IMR-90 (cell line): ENCODE measurements at regions not wholly inside any gene's neighbourhood (a gene's known extent, or its start where the extent isn't known, plus 50 kb on each side); places are given as distances from the start of the nearest gene placed in this dataset.

Source experiments
- ATAC-seq: fragments of 200-7000 bp; cut with Tn5 transposase; 2 replicates; pipeline ENCODE4 v1.9.1; 2020; ENCODE audit warnings: low read depth, mild to moderate bottlenecking, moderate library complexity
- BruUV-seq: library from RNA; stranded (reverse); fragments of 400-500 nt; replicated peaks from 2 replicates; lab custom pipeline; 2021; lab: Mats Ljungman, UMichigan
- CTCF ChIA-PET: fragments of 300-600 bp; formaldehyde crosslinking; extraction: SDS; loops from one replicate; lab custom pipeline; 2021; ENCODE audit warnings: antibody characterized with exemption; lab: Yijun Ruan, JAX
- POLR2A ChIA-PET: fragments of 300-600 bp; sonication (Branson Sonifier 250); formaldehyde crosslinking; loops from one replicate; lab custom pipeline; 2022; ENCODE audit warnings: antibody characterized with exemption; ENCODE audit not compliant: unreplicated experiment; lab: Charles Lee
- DNase-seq: peaks from one replicate; pipeline ENCODE4 v3.0.0; 2013
- H2AFZ ChIP-seq: replicated peaks from 2 replicates; pipeline ENCODE3; 2013; ENCODE audit warnings: low read length, mild to moderate bottlenecking; ENCODE audit not compliant: poor library complexity
- H2AK5ac ChIP-seq: 2 replicates; pipeline ENCODE4 v1.6.1; 2013; ENCODE audit warnings: low read depth, low read length, inconsistent platforms
- H2AK9ac ChIP-seq: replicated peaks from 2 replicates; pipeline ENCODE3; 2013; ENCODE audit warnings: mild to moderate bottlenecking, low read depth, low read length, moderate library complexity; ENCODE audit not compliant: poor library complexity
- H2BK120ac ChIP-seq: 2 replicates; pipeline ENCODE4 v1.6.1; 2013; ENCODE audit warnings: low read depth, low read length, inconsistent platforms
- H2BK15ac ChIP-seq: 3 replicates; pipeline ENCODE4 v1.6.1; 2013; ENCODE audit warnings: low read depth, low read length, inconsistent platforms
- H2BK20ac ChIP-seq: 2 replicates; pipeline ENCODE4 v1.6.1; 2013; ENCODE audit warnings: low read depth, mild to moderate bottlenecking, inconsistent platforms, low read length, moderate library complexity
- H2BK5ac ChIP-seq: 2 replicates; pipeline ENCODE4 v1.6.1; 2013; ENCODE audit warnings: mild to moderate bottlenecking, low read depth, low read length, inconsistent platforms; ENCODE audit not compliant: poor library complexity, severe bottlenecking
- H3K14ac ChIP-seq: replicated peaks from 2 replicates; pipeline ENCODE4 v1.6.1; 2013; ENCODE audit warnings: low read depth, low read length, inconsistent platforms
- H3K18ac ChIP-seq: 2 replicates; pipeline ENCODE4 v1.6.1; 2013; ENCODE audit warnings: low read depth, low read length, control low read depth
- H3K23ac ChIP-seq: 2 replicates; pipeline ENCODE4 v1.6.1; 2013; ENCODE audit warnings: low read depth, low read length, inconsistent platforms
- H3K27ac ChIP-seq: 2 replicates; pipeline ENCODE4 v1.5.1; 2013; ENCODE audit warnings: mild to moderate bottlenecking, control low read depth, low read length; ENCODE audit not compliant: insufficient read depth
- H3K27me3 ChIP-seq: 2 replicates; pipeline ENCODE4 v1.6.1; 2013; ENCODE audit warnings: low read length; ENCODE audit not compliant: control insufficient read depth, insufficient read depth
- H3K36me3 ChIP-seq: 2 replicates; pipeline ENCODE4 v1.6.1; 2013; ENCODE audit warnings: low read length, mixed read lengths; ENCODE audit not compliant: control insufficient read depth, insufficient read depth
- H3K4ac ChIP-seq: 2 replicates; pipeline ENCODE4 v1.6.1; 2013; ENCODE audit warnings: low read depth, low read length, inconsistent platforms
- H3K4me1 ChIP-seq: 2 replicates; pipeline ENCODE4 v1.6.1; 2013; ENCODE audit warnings: low read length, mixed read lengths; ENCODE audit not compliant: control insufficient read depth, insufficient read depth
- H3K4me2 ChIP-seq: 2 replicates; pipeline ENCODE4 v1.6.1; 2013; ENCODE audit warnings: low read depth, mild to moderate bottlenecking, control low read depth, low read length, moderate library complexity
- H3K4me3 ChIP-seq: 2 replicates; pipeline ENCODE4 v1.5.1; 2013; ENCODE audit warnings: low read depth, mild to moderate bottlenecking, control low read depth, low read length, moderate library complexity; ENCODE audit not compliant: insufficient read depth
- H3K56ac ChIP-seq: 2 replicates; pipeline ENCODE4 v1.6.1; 2013; ENCODE audit warnings: low read length, inconsistent platforms; ENCODE audit not compliant: insufficient read depth; ENCODE audit errors: extremely low read depth
- H3K79me1 ChIP-seq, 2 experiments: 2 replicates each; pipeline ENCODE4 v1.6.1; 2013; ENCODE audit warnings: low read length in 2 of 2, inconsistent platforms in 1 of 2, low read depth in 1 of 2
- H3K9ac ChIP-seq: 2 replicates; pipeline ENCODE4 v1.6.1; 2013; ENCODE audit warnings: low read depth, low read length, control low read depth
- H3K9me1 ChIP-seq: 2 replicates; pipeline ENCODE4 v1.6.1; 2013; ENCODE audit warnings: low read length, inconsistent platforms; ENCODE audit not compliant: insufficient read depth
- H3K9me3 ChIP-seq: 2 replicates; pipeline ENCODE4 v1.6.1; 2013; ENCODE audit warnings: low read length; ENCODE audit not compliant: control insufficient read depth, insufficient read depth
- H4K20me1 ChIP-seq: 2 replicates; pipeline ENCODE4 v1.6.1; 2013; ENCODE audit warnings: low read length, inconsistent platforms; ENCODE audit not compliant: insufficient read depth
- H4K5ac ChIP-seq: 2 replicates; pipeline ENCODE4 v1.6.1; 2013; ENCODE audit warnings: mild to moderate bottlenecking, low read depth, low read length, control low read depth
- H4K8ac ChIP-seq, 2 experiments: 2 replicates each; pipeline ENCODE4 v1.6.1; 2013; ENCODE audit warnings: low read depth in 2 of 2, low read length in 2 of 2, control low read depth in 1 of 2, inconsistent platforms in 1 of 2
- H4K91ac ChIP-seq: 2 replicates; pipeline ENCODE4 v1.6.1; 2013; ENCODE audit warnings: low read depth, low read length, inconsistent platforms; ENCODE audit not compliant: insufficient read depth
- FOS ChIP-seq: fragments of 150-350 bp; IDR thresholded peaks from 2 replicates; pipeline ENCODE4 v1.6.1; 2016; ENCODE audit warnings: low read depth, low read length
- MAFK ChIP-seq: IDR thresholded peaks from 2 replicates; pipeline ENCODE4 v1.6.1; 2012; ENCODE audit warnings: low read depth, low read length, improper control_type of control experiment
- MXI1 ChIP-seq: IDR thresholded peaks from 2 replicates; pipeline ENCODE4 v1.6.1; 2012; ENCODE audit warnings: low read depth, mild to moderate bottlenecking, low read length, moderate library complexity, borderline replicate concordance
- POLR2A ChIP-seq: IDR thresholded peaks from 2 replicates; pipeline ENCODE4 v1.6.1; 2012; ENCODE audit warnings: mild to moderate bottlenecking, low read depth, low read length
- RCOR1 ChIP-seq: IDR thresholded peaks from 2 replicates; pipeline ENCODE4 v1.6.1; 2012; ENCODE audit warnings: mild to moderate bottlenecking, low read length, improper control_type of control experiment; ENCODE audit not compliant: insufficient replicate concordance
- RFX5 ChIP-seq: IDR thresholded peaks from 2 replicates; pipeline ENCODE4 v1.8.0; 2012; ENCODE audit warnings: low read depth, mild to moderate bottlenecking, low read length, moderate library complexity
- WGBS, 2 experiments: methylation state at CpG; one replicate each; pipeline versions ENCODE4 v1.1.5 to v1.1.7; 2013; ENCODE audit warnings: missing lambda C conversion rate in 2 of 2; ENCODE audit not compliant: insufficient read length in 1 of 2; ENCODE audit errors: extremely low coverage in 2 of 2; 5-methylcytosine and 5-hydroxymethylcytosine counted together
- dilution Hi-C: fragments of 300-500 bp; cut with HindIII; formaldehyde crosslinking; loops from one replicate; pipeline ENCODE4 v1.14.3; 2018; ENCODE audit warnings: low sequenced_read_pairs; ENCODE audit not compliant: unreplicated experiment
- in situ Hi-C: fragments of 300-500 bp; cut with MboI; formaldehyde crosslinking; loops from 3 replicates; pipeline ENCODE4 v1.14.3; 2019; ENCODE audit warnings: low sequenced_read_pairs, inconsistent platforms, mixed read lengths
- intact Hi-C: fragments of 100-400 bp; cut with micrococcal nuclease; formaldehyde crosslinking; loops from 2 replicates; pipeline ENCODE4 v1.10.0; 2022

DNA sequence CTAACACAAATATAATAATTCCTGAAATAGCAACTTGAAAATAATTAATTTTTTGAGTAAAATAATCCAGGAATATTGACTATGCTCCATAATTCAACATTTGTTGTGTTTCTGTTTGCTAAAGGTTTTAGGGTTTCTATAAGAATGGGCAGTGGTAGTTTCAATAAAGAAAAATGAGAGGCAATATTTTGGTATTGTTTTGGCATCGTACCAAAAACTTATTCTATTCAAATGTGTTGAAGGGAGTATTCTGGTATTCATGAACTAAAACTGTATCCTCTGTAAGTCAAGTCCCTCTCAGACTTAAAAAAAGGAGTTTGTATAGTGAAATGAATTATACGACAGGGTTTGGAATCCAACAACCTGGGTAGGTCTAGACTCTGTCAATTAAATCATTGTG, 1245.6 kb upstream of the CELF4 start:
- TF ChIP-seq MAFK (no peak), MXI1 (no peak), RFX5 (no peak), FOS (no peak), POLR2A (no peak), RCOR1 (no peak)
- Histone ChIP-seq H3K36me3 (no peaks in the 10 kb centered on the region), H3K14ac (no peak overlapping the region), H3K9me3 (no peaks in the 10 kb centered on the region), H2BK20ac (no peak overlapping the region), H2AK5ac (no peak overlapping the region), H3K9me1 (no peaks in the 10 kb centered on the region), H4K91ac (no peak overlapping the region), H4K8ac (no peak overlapping the region), H3K79me1 (no peaks in the 10 kb centered on the region), H3K56ac (no peak overlapping the region), H2AK9ac (no peak overlapping the region), H2BK5ac (no peak overlapping the region), H4K20me1 (no peaks in the 10 kb centered on the region), H2BK120ac (no peak overlapping the region), H3K4me2 (no peak overlapping the region), H3K4me3 (no peak overlapping the region), H3K27ac (no peak overlapping the region), H4K5ac (no peak overlapping the region), H3K9ac (no peak overlapping the region), H2BK15ac (no peak overlapping the region), H3K23ac (no peak overlapping the region), H3K18ac (no peak overlapping the region), H3K4ac (no peak overlapping the region), H2AFZ (no peak overlapping the region), H3K27me3 (no peaks in the 10 kb centered on the region), H3K4me1 (no peaks in the 10 kb centered on the region)
- dilution Hi-C loops, result no loop called here
- DNase-seq (no peak), ATAC-seq (no peak)
- no CpG with 5 or more reads among the region's 2 CpGs for WGBS, 2 experiments
- ChIA-PET CTCF (no interaction called here), POLR2A (no interaction called here)
- in situ Hi-C loops, result no loop called here
- intact Hi-C loops, result no loop called here
- BruUV-seq, result no TSS peak
